Activated naive CD4-positive, alpha-beta T cell treated with Interleukin-2 at 50 U/mL for 16 hours (primary cell): ENCODE measurements at regions not wholly inside any gene's neighbourhood (a gene's known extent, or its start where the extent isn't known, plus 50 kb on each side); places are given as distances from the start of the nearest gene placed in this dataset.
"Not testable (repeated sequence)": the region's sequence is repeated elsewhere in the genome, so short reads cannot be mapped to it uniquely, and the experiment has no call there.

Experiments used
- DNase-seq: peaks from one replicate; pipeline ENCODE4 v3.0.0-alpha.2; 2020

DNA sequence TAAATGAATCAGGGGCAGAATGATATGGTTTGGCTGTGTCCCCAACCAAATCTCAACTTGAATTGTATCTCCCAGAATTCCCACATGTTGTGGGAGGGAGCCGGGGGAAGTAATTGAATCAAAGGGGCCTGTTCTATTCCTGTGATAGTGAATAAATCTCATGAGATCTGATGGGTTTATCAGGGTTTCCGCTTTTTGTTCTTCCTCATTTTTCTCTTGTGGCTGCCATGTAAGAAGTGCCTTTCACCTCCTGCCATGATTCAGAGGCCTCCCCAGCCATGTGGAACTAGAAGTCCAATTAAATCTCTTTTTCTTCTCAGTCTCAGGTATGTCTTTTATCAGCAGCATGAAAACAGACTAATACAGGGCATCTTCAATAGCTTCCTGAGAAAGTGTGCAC, 107.0 kb downstream of the OTUD1 start:
- DNase-seq = not testable (repeated sequence)

- no peak for DNase-seq
Observed at GRCh38 chr10:23556727-23557440, 118.0 kb downstream of the OTUD1 start.

DNA sequence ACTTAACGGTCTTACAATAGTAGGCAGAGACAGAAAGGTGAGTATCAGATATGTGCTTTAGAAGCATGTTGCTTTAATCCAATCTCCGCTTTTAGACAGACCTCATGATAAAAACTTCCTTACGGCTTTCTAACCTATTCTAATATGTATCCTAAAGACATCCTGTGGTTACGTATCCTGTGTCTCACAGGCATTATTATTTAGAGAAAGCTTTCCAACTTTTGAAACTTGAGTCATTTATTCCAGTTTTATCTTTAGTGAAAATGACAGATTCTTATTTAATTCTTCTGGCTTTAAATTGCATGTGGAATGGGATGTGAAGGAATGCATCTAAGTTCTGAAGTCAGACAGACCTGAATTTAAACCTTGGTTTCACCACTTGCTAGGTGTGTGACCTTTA, 118.9 kb downstream of the OTUD1 start:
- DNase-seq = no peak

GRCh38 chr10:23558361-23558799, 119.5 kb downstream of the OTUD1 start:
- no peak for DNase-seq

DNA sequence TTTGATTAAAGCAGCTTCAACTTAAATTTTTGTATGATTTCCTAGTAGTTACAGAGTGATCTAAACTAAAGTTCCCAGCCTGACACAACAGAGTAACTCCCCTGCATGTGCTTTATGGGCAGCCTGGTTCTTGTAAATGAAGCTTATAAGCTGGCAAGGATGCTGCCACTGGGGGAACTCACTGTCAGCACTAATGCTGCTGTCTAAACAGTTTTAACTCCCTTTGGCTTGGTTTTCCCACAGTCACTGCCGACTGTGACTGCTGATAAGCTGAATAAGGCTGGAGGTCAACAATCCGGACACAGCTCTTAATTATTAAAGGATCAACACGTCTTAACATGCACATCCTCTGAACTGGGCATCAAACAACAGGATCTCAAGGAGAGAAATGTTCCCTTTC, 130.1 kb downstream of the OTUD1 start:
- DNase-seq = no peak

DNA sequence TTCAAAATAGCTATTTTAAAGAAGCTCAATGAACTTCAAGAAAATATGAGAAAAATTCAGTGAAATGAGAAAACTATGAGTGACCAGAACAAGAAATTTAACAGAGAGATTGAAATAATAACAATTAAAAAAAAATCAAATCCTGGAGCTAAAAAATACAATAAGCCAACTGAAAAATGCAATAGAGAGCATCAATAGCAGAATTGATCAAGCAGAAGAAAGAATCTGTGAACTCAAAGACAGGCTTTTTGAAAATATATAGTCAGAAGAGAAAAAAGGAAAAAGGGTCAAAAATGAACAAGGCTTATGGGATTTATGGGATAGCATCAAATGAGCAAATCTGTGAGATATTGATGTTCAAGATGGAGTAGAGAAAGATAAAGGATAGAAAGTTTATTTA, 133.0 kb downstream of the OTUD1 start:
- no peak for DNase-seq

DNA sequence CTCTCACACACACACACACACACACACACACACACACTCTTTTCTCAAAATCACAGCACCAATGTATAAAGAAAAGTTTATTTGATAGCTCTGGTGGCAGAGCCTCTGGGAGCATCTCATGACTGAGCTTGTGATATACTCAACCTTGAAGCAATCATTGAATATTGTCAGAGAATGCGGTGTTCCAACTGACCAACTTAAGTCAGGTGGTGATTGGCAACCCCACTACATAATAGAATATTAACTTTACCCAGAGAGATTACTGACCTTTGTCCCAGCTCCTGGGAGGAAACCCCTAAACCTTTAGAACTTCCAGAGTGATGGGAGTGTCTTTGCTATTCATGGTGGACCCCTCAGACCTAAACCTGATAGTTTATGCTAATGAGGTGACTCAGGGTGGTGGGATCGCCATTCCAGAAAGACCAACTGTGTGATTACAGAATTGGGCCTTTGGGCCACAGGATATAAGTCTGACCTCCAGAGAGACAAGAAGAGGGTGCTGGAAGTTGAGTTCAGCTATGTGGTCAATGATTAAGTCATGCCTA, 143.1 kb downstream of the OTUD1 start:
- no peak for DNase-seq

GRCh38 chr10:23584396-23584795, 145.5 kb downstream of the OTUD1 start:
- DNase-seq = no peak

GRCh38 chr10:23585186-23585585, 146.3 kb downstream of the OTUD1 start:
- no peak for DNase-seq

DNA sequence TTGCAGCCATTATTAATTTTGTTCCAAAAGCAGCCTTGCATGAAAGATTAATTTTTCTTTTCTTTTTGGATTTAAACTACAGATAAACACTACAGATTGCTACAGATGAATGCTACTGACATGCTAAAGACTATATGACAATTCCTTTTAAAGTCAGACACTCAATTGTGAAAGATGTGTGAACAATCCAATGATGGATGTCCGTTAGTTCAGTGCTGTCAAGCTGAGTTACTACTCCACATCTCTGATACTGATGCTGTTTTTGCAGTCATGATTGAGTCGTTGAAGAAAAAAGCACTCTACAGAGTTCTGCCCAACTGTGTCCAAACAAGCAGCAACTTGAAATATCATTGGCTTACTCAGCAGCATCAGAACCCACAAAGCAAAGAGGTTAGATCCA, 146.8 kb downstream of the OTUD1 start:
- DNase-seq = no peak

GRCh38 chr10:23595278-23595677, 156.4 kb downstream of the OTUD1 start:
- DNase-seq = not testable (repeated sequence)

DNA sequence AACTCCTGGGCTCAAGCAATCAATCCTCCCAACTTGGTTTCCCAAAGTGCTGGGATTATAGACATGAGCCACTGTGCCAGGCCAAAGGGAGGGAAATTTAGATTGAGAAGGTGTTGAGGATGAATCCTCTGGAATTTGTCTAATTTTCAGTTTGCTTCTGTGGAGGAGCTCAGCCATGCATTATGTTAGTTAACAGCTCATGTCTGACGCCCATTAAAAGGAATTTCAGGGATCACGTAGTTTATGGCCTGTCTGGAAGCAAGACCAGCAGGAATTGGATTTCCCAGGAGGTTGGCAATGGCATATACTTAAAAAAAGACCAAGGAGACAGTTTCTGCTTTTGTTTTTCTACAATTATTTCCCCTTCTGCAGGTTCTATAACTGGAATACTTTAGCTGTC, 165.7 kb downstream of the OTUD1 start:
- no peak for DNase-seq

- no peak for DNase-seq
Observed at GRCh38 chr10:23606456-23606855, 167.6 kb downstream of the OTUD1 start.

- DNase-seq = no peak
Observed at GRCh38 chr10:23608926-23609325, 170.1 kb downstream of the OTUD1 start.

DNA sequence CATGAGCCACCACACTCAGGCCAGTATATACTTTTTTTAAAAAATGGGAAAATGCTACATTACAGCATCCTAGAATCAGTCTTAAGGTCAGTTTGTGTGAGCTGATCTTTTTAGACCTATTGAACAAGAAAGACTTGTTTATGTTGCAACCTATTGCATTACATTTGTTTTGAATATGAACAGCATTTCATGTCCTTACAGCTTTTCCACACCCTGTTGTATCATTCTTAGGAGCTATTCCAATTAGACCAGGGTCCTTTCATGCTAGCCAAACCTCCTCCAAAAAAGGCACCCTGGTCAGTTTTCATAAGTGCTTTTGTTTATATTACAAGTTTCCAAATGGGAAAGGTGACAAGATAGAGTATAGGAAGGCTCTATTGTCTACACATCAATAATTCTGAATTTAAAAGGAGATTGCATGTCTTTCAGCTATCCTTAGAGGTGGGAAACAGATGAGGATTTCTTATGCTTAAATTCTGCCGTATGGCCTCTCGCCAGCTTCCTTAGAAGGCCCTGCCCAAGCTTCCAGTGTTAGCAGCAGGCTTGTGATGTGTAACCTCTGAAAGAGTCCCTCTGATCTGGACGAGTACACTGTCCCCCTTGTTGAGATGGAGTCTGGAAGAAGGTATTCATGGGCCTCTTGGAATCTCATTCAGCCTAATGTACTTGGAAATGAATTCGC, 171.9 kb downstream of the OTUD1 start:
- DNase-seq = no peak

DNA sequence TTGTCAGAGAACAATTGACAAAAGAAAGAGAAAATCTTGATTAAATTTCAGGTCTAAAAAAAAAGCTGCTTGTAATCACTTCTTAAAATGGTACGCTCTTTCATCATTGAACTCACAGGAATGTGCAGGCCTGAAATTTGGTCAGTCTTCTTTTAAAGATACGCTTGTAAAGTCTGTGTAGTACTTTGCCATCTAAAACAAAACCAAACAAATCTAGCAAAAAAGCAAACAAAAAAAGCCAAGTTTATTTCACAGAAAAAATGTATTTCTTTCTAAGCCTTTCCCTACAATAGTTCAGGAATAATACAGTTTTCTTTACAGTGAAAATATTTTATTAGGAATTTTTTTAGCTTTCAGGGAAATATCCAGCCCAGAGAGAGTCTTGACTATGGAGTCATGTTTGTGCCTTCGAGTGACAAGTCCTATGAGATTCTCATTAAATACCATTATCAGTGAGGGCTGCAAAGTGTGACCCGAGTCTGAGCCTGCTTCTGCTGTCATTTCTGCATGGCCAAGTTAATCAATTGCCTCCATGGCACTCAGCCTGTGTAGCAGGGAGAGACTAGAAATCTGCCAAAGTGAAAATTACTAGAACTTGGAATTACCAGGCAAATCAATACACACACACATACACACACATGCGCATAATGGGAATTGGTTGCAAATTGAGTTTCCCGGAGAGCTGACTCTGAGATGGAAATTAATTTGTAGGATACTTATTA, 172.6 kb downstream of the OTUD1 start:
- DNase-seq = no peak

- DNase-seq = no peak
Observed at GRCh38 chr10:23613900-23614299, 175.0 kb downstream of the OTUD1 start.

- no peak for DNase-seq
Observed at GRCh38 chr10:23614483-23614882, 175.6 kb downstream of the OTUD1 start.

DNA sequence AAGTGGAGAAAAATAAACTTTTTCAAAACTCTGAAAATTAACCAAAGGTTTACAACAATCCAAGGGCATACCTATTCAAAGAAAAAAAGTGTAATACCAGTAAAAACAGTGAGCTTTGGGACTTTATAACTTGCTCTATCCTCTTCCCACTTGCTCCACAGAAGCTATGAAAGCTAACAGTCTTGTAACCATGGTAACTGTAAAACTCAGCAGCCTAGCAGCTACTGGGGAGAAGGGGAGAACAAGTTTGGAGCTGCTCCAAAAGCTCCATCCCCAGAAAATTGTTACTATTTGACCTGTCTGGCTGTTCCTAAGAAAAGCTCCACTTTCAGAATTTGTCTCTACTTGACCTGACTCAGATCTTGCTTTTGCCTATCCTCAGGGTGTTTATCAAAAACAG, 191.5 kb downstream of the OTUD1 start:
- no peak for DNase-seq

GRCh38 chr10:23630885-23631284, 192.0 kb downstream of the OTUD1 start:
- DNase-seq = no peak

DNA sequence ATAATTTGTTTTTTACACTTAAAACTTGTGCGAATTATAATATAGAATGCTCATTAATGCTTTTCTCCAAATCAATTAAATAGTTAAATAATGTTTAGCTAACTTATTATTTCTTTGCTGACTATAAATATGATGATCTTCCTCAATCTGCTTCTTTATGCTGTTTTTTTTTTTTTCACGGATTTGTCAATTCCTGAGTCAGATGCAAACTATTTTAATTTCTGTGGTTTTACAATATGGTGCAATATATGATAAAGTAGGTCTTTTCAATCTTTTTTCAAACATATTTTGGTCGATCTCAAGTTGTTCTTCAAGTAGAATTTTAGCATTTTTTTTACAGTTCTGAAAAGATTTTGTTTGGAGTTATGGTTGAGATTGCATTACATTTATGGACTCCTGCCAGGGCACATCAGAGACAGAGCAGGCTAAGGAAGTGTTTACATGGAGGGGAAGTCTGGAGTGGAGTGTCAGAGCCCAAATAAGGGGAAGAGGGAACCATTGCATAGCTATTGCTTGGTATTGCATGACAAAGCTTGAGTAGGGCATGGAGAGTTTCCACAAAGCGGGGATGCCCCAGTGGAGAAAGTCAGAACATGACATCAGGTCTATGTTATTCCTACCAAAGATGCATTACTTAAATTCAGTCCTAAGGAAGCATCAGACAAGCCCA, 204.4 kb downstream of the OTUD1 start:
- DNase-seq = no peak

DNA sequence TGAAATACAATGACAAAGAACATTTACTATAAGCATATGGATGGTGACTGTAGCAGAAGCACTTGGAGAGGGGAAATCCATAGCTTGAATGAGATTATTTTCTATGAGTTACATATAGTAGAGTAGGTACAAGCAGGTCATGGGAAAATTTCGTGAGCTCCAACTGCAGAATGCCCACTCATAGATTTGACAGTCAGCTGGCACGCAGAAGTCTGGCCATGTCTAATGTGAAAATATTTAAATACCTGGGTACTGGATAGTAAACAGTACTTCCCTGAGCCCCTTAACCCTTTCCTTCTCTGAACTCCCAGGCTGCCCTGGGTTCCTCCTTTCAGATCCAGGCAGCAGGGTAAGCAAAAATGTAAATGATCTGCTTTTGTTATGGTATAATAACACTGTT, 209.7 kb downstream of the OTUD1 start:
- DNase-seq = no peak

- DNase-seq = no peak
Observed at GRCh38 chr10:23656735-23657134, 217.9 kb downstream of the OTUD1 start.
